T-cell (primary cell): ENCODE measurements at regions not wholly inside any gene's neighbourhood (a gene's known extent, or its start where the extent isn't known, plus 50 kb on each side); places are given as distances from the start of the nearest gene placed in this dataset.

ENCODE experiments used
- ATAC-seq, 4 experiments: fragments of 200-7000 bp in 3 of 4; fragments of 150-1000 bp in 1 of 4; cut with Tn5 transposase; replicated peaks in 1 of 4; 1 replicate in 3 of 4; 2 replicates in 1 of 4; pipeline ENCODE4 v1.10.0; 2021; ENCODE audit warnings: moderate library complexity in 3 of 4, mild to moderate bottlenecking in 2 of 4, moderate number of reproducible peaks in 1 of 4
- CTCF ChIA-PET, 2 donors: fragments of 300-600 bp; sonication (Branson Sonifier 250); formaldehyde crosslinking; loops; one replicate each; lab custom pipeline; 2022; ENCODE audit warnings: antibody characterized with exemption in 2 of 2; lab: Charles Lee
- POLR2A ChIA-PET, 2 donors: fragments of 300-600 bp; sonication (Branson Sonifier 250); formaldehyde crosslinking; loops; one replicate each; lab custom pipeline; 2022; ENCODE audit warnings: antibody characterized with exemption in 2 of 2; lab: Charles Lee
- DNase-seq, 35 experiments: peaks; one replicate each; pipeline versions ENCODE4 v3.0.0 to v3.0.0-alpha.2; 2013 to 2023
- H3K27ac ChIP-seq: one replicate; pipeline ENCODE4 v1.5.1; 2013; ENCODE audit warnings: low read length
- H3K27me3 ChIP-seq, 2 experiments: replicated peaks in 1 of 2; 1 replicate in 1 of 2; 2 replicates in 1 of 2; pipeline versions ENCODE4 v1.6.1 to v1.7.0; 2013; ENCODE audit warnings: low read length in 1 of 2, mixed read lengths in 1 of 2; ENCODE audit not compliant: control insufficient read depth in 2 of 2, insufficient read depth in 2 of 2; ENCODE audit errors: extremely low read depth in 1 of 2
- H3K36me3 ChIP-seq, 2 donors: 1 replicate in 1 of 2; 2 replicates in 1 of 2; pipeline versions ENCODE4 v1.6.1 to v1.7.0; 2013; ENCODE audit warnings: low read length in 1 of 2; ENCODE audit not compliant: control insufficient read depth in 2 of 2, insufficient read depth in 1 of 2; ENCODE audit errors: extremely low read depth in 1 of 2
- H3K4me1 ChIP-seq, 2 experiments: 1 replicate in 1 of 2; 2 replicates in 1 of 2; pipeline versions ENCODE4 v1.6.1 to v1.7.0; 2013; ENCODE audit warnings: low read length in 2 of 2, mixed read lengths in 1 of 2; ENCODE audit not compliant: insufficient read depth in 2 of 2, control insufficient read depth in 1 of 2; ENCODE audit errors: extremely low read depth in 1 of 2
- H3K4me3 ChIP-seq, 2 donors: 1 replicate in 1 of 2; 2 replicates in 1 of 2; pipeline versions ENCODE4 v1.5.1 to v1.7.0; 2013; ENCODE audit warnings: mild to moderate bottlenecking in 2 of 2, low read length in 1 of 2, moderate library complexity in 1 of 2; ENCODE audit not compliant: control insufficient read depth in 1 of 2; ENCODE audit errors: extremely low read depth in 1 of 2
- H3K9me3 ChIP-seq: 2 replicates; pipeline ENCODE4 v1.7.0; 2013
- H3K27ac Mint-ChIP-seq, 2 donors: one replicate each; pipeline ENCODE4 v1.8.0; 2020 to 2021; ENCODE audit warnings: mild to moderate bottlenecking in 2 of 2, mixed read lengths in 2 of 2
- H3K27me3 Mint-ChIP-seq, 2 donors: one replicate each; pipeline ENCODE4 v1.8.0; 2021 to 2022; ENCODE audit warnings: mixed read lengths in 2 of 2
- H3K36me3 Mint-ChIP-seq: one replicate; pipeline ENCODE4 v1.8.0; 2021; ENCODE audit warnings: mixed read lengths
- H3K4me1 Mint-ChIP-seq, 3 donors: one replicate each; pipeline ENCODE4 v1.8.0; 2020 to 2022; ENCODE audit warnings: mixed read lengths in 3 of 3, mild to moderate bottlenecking in 1 of 3
- H3K4me3 Mint-ChIP-seq, 3 donors: one replicate each; pipeline ENCODE4 v1.8.0; 2020 to 2022; ENCODE audit warnings: mild to moderate bottlenecking in 3 of 3, mixed read lengths in 3 of 3, moderate library complexity in 3 of 3
- H3K9me3 Mint-ChIP-seq, 3 donors: one replicate each; pipeline ENCODE4 v1.8.0; 2020 to 2022; ENCODE audit warnings: mixed read lengths in 3 of 3
- WGBS: methylation state at CpG from one replicate; pipeline ENCODE4 v1.1.5; 2013; ENCODE audit warnings: missing lambda C conversion rate; ENCODE audit not compliant: insufficient coverage; 5-methylcytosine and 5-hydroxymethylcytosine counted together

DNA sequence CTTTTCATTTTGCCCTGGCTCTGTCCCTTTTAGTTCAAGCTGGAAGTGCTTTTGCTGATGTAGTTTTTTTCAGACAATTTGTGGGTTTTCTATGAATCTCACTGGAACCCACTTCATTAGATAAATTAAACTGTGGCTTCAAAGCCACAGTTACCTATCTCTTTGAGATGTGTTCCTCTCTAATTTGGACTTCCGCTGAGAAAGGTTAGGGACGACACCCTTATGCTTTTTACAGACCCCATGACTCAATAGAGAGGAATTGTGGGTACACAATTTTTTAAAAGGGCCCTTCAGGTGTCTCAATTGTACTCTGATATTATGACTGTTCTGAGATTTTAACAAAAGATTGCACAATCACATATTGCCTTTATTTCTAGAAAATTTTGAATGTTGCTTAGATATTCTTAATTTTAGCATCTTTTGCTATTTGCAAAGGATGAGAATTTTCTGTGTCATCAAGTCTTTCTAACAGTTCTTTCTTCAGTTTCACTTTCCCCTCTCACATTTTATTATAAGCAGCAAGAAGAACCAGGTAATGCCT, 110.6 kb downstream of the GADD45G start:
- ChIA-PET CTCF (interaction anchor here in 1 of 2 donors (0.7 kb wide), 1 partner anchor 1666 kb away, joined by 3 read pairs; no protein-coding TSS in a partner anchor), POLR2A (no interaction called here)
- H3K4me3 ChIP-seq: no peak overlapping the region
- Mint-ChIP-seq H3K27ac (peak overlapping the region; percentile 43 to 56), H3K9me3 (no peaks in the 10 kb centered on the region), H3K27me3 (no peaks in the 10 kb centered on the region), H3K36me3 (no peaks in the 10 kb centered on the region), H3K4me3 (peak overlapping the region in 1 of 3 donors; percentile 10), H3K4me1 (peaks cover 20 to 31% (median 21%) of the 10 kb centered on the region in 3 donors)
- DNase-seq (no peak), ATAC-seq (peak; percentile 44 to 61 (median 55))
- no peak overlapping the region for H3K27ac ChIP-seq
- no peaks in the 10 kb centered on the region for H3K36me3 ChIP-seq
- no peaks in the 10 kb centered on the region for H3K9me3 ChIP-seq
- no CpG with 5 or more reads among the region's 2 CpGs for WGBS
- H3K4me1 ChIP-seq: peaks cover 0 to 12% of the 10 kb centered on the region in 2 experiments
- H3K27me3 ChIP-seq: no peaks in the 10 kb centered on the region

DNA sequence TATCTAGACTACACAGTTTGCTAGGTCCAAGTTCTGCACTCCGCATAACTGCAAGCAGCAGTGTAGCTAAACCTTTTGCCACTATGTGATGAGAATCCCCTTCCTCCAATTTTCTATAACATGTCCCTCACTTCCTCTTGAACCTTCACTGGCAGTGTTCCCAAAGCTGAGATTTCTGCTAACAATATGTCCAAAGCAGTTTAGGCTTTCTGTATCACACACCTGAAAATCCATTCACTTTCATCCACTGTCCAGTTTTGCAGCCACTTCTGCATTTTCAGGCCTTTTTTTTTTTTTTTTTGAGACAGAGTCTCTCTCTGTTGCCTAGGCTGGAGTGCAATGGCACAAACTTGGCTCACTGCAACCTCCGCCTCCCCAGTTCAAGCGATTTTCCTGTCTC, 111.1 kb downstream of the GADD45G start:
- POLR2A ChIA-PET: no interaction called here
- peak overlapping the region in 1 of 3 donors; percentile 10 for H3K4me3 Mint-ChIP-seq
- CTCF ChIA-PET: interaction anchor here in 1 of 2 donors (0.7 kb wide), 1 partner anchor 1665 kb away, joined by 3 read pairs; no protein-coding TSS in a partner anchor
- Histone ChIP-seq H3K4me3 (no peak overlapping the region), H3K9me3 (no peaks in the 10 kb centered on the region), H3K27me3 (no peaks in the 10 kb centered on the region), H3K4me1 (peaks cover 0 to 12% of the 10 kb centered on the region in 2 experiments), H3K36me3 (no peaks in the 10 kb centered on the region), H3K27ac (no peak overlapping the region)
- DNase-seq (no peak), ATAC-seq (no peak)
- peak overlapping the region; percentile 43 to 56 for H3K27ac Mint-ChIP-seq
- H3K36me3 Mint-ChIP-seq: no peaks in the 10 kb centered on the region
- no peaks in the 10 kb centered on the region for H3K27me3 Mint-ChIP-seq
- 89% methylated on average over 1 of the region's 3 CpGs for WGBS
- H3K9me3 Mint-ChIP-seq: no peaks in the 10 kb centered on the region
- peaks cover 20 to 30% (median 21%) of the 10 kb centered on the region in 3 donors for H3K4me1 Mint-ChIP-seq

DNA sequence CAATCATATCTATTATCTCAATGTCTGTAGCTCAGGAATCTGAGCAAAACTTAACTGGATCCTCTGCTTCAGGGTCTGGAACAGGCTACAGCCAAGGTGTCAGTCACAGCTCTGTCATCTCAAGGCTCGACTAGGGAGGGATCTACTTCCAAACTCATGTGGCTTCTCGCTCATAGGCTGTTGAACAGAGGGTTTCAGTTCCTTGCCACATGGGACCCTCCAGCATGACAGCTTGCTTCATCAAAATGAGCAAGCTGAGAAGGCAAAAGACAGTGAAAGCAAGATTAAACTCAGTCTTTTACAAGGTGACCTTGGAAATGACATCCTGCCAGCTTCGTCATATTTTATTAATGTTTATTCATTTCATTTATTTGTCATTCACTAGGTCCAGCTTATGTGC, 111.7 kb downstream of the GADD45G start:
- Histone ChIP-seq H3K4me1 (peaks cover 0 to 12% of the 10 kb centered on the region in 2 experiments), H3K27ac (no peak overlapping the region), H3K9me3 (no peaks in the 10 kb centered on the region), H3K4me3 (no peak overlapping the region), H3K36me3 (no peaks in the 10 kb centered on the region), H3K27me3 (no peaks in the 10 kb centered on the region)
- ChIA-PET POLR2A (no interaction called here), CTCF (no interaction called here)
- no peaks in the 10 kb centered on the region for H3K27me3 Mint-ChIP-seq
- peaks cover 18 to 27% (median 21%) of the 10 kb centered on the region in 3 donors for H3K4me1 Mint-ChIP-seq
- no peak overlapping the region for H3K27ac Mint-ChIP-seq
- H3K4me3 Mint-ChIP-seq: no peak overlapping the region
- 86% methylated on average over 2 of the region's 3 CpGs for WGBS
- no peaks in the 10 kb centered on the region for H3K36me3 Mint-ChIP-seq
- no peak for ATAC-seq
- no peak for DNase-seq
- no peaks in the 10 kb centered on the region for H3K9me3 Mint-ChIP-seq

DNA sequence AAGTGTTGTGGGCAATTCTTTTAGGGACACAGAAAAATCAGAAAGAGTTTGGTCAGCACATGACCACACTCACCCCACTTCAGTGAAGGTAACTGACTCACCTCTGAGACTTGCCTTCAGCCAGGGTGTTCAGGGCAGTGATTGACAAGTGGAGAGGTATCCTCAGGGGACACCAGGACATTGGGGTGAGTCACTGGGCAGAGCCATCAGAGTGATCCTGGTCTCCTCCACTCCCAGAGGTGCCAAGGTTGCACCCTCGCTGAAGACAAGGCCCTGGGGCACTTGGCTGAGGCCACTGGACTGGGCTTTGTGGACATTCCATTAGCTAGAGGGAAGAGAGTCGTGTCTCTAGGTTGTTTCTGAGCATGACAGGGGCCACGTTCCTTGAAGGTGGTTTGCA, 113.4 kb downstream of the GADD45G start:
- ChIA-PET CTCF (no interaction called here), POLR2A (no interaction called here)
- no peak for ATAC-seq

DNA sequence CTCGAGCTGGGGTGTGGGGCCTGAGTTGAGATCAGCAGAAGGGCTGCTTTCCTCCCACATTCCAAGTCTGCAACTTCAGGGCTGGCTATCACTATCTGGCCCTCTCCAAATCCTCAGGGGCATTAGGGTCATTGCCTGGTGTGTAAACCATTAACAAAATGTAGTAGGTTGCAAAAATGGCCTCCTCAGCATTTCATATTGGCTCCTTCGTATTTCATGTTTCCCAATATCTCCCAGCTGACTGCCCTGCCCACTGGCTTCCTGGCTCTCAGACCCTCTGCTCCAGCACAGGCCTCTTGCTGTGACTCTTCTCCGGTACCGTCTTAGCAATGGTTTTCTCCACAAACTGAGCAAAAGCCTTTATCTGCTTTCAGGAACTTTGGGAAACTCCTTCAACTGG, 113.8 kb downstream of the GADD45G start:
- Histone ChIP-seq H3K27ac (no peak overlapping the region), H3K36me3 (no peaks in the 10 kb centered on the region), H3K27me3 (no peaks in the 10 kb centered on the region), H3K4me1 (peaks cover 0 to 12% of the 10 kb centered on the region in 2 experiments), H3K4me3 (no peak overlapping the region), H3K9me3 (no peaks in the 10 kb centered on the region)
- H3K36me3 Mint-ChIP-seq: no peaks in the 10 kb centered on the region
- no peak for ATAC-seq
- CTCF ChIA-PET: no interaction called here
- no peak overlapping the region for H3K27ac Mint-ChIP-seq
- no peak overlapping the region for H3K4me3 Mint-ChIP-seq
- no peaks in the 10 kb centered on the region for H3K27me3 Mint-ChIP-seq
- WGBS: 94% methylated on average over 4 of the region's 4 CpGs
- POLR2A ChIA-PET: interaction anchor here in 1 of 2 donors (0.6 kb wide), 1 partner anchor 1642 kb away, joined by 3 read pairs; no protein-coding TSS in a partner anchor
- peaks cover 23 to 30% (median 28%) of the 10 kb centered on the region in 3 donors for H3K4me1 Mint-ChIP-seq
- no peaks in the 10 kb centered on the region for H3K9me3 Mint-ChIP-seq
- DNase-seq: no peak

More for the DNA sequence above, 113.4 kb downstream of the GADD45G start:
- DNase-seq: no peak
- H3K27ac ChIP-seq: no peak overlapping the region
- Mint-ChIP-seq H3K27ac (no peak overlapping the region), H3K9me3 (no peaks in the 10 kb centered on the region), H3K4me1 (peaks cover 23 to 30% (median 28%) of the 10 kb centered on the region in 3 donors), H3K27me3 (no peaks in the 10 kb centered on the region), H3K36me3 (no peaks in the 10 kb centered on the region), H3K4me3 (no peak overlapping the region)
- H3K4me1 ChIP-seq: peaks cover 0 to 12% of the 10 kb centered on the region in 2 experiments
- H3K4me3 ChIP-seq: no peak overlapping the region
- 83% methylated on average over 2 of the region's 3 CpGs for WGBS
- H3K36me3 ChIP-seq: no peaks in the 10 kb centered on the region
- H3K9me3 ChIP-seq: no peaks in the 10 kb centered on the region
- H3K27me3 ChIP-seq: no peaks in the 10 kb centered on the region

DNA sequence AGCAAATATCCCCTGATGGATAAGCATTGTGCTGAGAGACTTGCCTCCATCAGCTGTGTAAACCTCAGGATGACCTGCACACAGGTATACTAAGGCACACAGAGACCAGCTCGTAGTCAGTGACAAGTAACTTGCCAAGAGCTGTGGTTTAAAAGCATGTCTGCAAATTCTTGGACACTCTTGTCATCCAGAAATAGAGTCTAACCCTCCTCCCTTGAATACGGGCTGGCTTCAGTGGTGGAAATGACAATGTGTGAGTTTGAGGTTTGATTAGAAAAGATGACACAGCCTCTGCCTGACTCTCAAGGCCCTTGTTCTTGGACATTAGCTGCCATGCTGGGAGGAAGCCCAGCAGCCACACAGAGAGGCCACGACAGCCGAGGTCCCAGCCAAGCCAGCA, 114.4 kb downstream of the GADD45G start:
- WGBS: 93% methylated on average over 3 of the region's 4 CpGs
- Mint-ChIP-seq H3K4me1 (peaks cover 22 to 29% (median 27%) of the 10 kb centered on the region in 3 donors), H3K4me3 (no peak overlapping the region), H3K9me3 (no peaks in the 10 kb centered on the region), H3K27ac (no peak overlapping the region), H3K36me3 (no peaks in the 10 kb centered on the region), H3K27me3 (no peaks in the 10 kb centered on the region)
- no peaks in the 10 kb centered on the region for H3K9me3 ChIP-seq
- H3K27me3 ChIP-seq: peaks cover 0 to under 1% of the 10 kb centered on the region in 2 experiments
- ATAC-seq: no peak
- DNase-seq: no peak
- POLR2A ChIA-PET: interaction anchor here in 1 of 2 donors (0.6 kb wide), 1 partner anchor 1642 kb away, joined by 3 read pairs; no protein-coding TSS in a partner anchor
- no peaks in the 10 kb centered on the region for H3K36me3 ChIP-seq
- H3K27ac ChIP-seq: no peak overlapping the region
- no peak overlapping the region for H3K4me3 ChIP-seq
- CTCF ChIA-PET: no interaction called here
- H3K4me1 ChIP-seq: peaks cover 0 to 11% of the 10 kb centered on the region in 2 experiments
